Smooth muscle cell (in vitro differentiated cells): ENCODE measurements at regions not wholly inside any gene's neighbourhood (a gene's known extent, or its start where the extent isn't known, plus 50 kb on each side); places are given as distances from the start of the nearest gene placed in this dataset.
A peak's percentile ranks its signal among the peaks of the same experiment; 100 is the strongest.

Experiments used
- DNase-seq: peaks from one replicate; lab custom pipeline; 2025; ENCODE audit not compliant: unreplicated experiment; lab: John Stamatoyannopoulos, UW
- H2AFZ ChIP-seq: fragments of 200-600 bp; sonication (generic); 2 replicates; pipeline ENCODE4 v1.6.0; 2016; ENCODE audit warnings: antibody characterized with exemption, low read depth, mild to moderate bottlenecking
- H3F3A ChIP-seq: fragments of 200-600 bp; sonication (generic); 2 replicates; pipeline ENCODE4 v1.6.0; 2017; ENCODE audit warnings: antibody characterized with exemption, low read depth
- H3K27ac ChIP-seq: fragments of 200-600 bp; sonication (generic); 2 replicates; pipeline ENCODE4 v1.5.1; 2016; ENCODE audit warnings: low read depth, mild to moderate bottlenecking
- H3K27me3 ChIP-seq: fragments of 200-600 bp; sonication (generic); 2 replicates; pipeline ENCODE4 v1.6.1; 2016; ENCODE audit warnings: low read depth, mild to moderate bottlenecking
- H3K36me3 ChIP-seq: fragments of 200-600 bp; sonication (generic); 2 replicates; pipeline ENCODE4 v1.5.1; 2016; ENCODE audit warnings: low read depth
- H3K4me1 ChIP-seq: fragments of 200-600 bp; sonication (generic); 2 replicates; pipeline ENCODE4 v1.5.1; 2016; ENCODE audit warnings: low read depth
- H3K4me2 ChIP-seq: fragments of 200-600 bp; sonication (generic); 2 replicates; pipeline ENCODE4 v1.6.0; 2016; ENCODE audit warnings: mild to moderate bottlenecking
- H3K4me3 ChIP-seq: fragments of 200-600 bp; sonication (generic); 2 replicates; pipeline ENCODE4 v1.5.1; 2016; ENCODE audit warnings: mild to moderate bottlenecking
- H3K79me2 ChIP-seq: fragments of 200-600 bp; sonication (generic); 2 replicates; pipeline ENCODE4 v1.6.0; 2016; ENCODE audit warnings: low read depth, mild to moderate bottlenecking
- H3K9ac ChIP-seq: fragments of 200-600 bp; sonication (generic); 2 replicates; pipeline ENCODE4 v1.6.0; 2016; ENCODE audit warnings: low read depth
- H3K9me3 ChIP-seq: fragments of 200-600 bp; sonication (generic); replicated peaks from 2 replicates; pipeline ENCODE4 v1.5.1; 2016; ENCODE audit warnings: low read depth
- H4K20me1 ChIP-seq: fragments of 200-600 bp; sonication (generic); 2 replicates; pipeline ENCODE4 v1.6.0; 2016; ENCODE audit warnings: low read depth
- CTCF ChIP-seq: fragments of 200-600 bp; sonication (generic); IDR thresholded peaks from 2 replicates; pipeline ENCODE4 v1.5.1; 2017; ENCODE audit warnings: borderline replicate concordance, mild to moderate bottlenecking, antibody characterized with exemption; ENCODE audit not compliant: insufficient read depth, poor library complexity, severe bottlenecking
- WGBS: methylation state at CpG from one replicate; pipeline ENCODE4 v1.1.7; 2016; ENCODE audit warnings: low lambda C conversion rate; 5-methylcytosine and 5-hydroxymethylcytosine counted together

GRCh38 chr2:138123741-138124140 lies 159.5 kb downstream of the HNMT start:
- Histone ChIP-seq H3K4me3 (no peak overlapping the region), H3K9ac (no peak overlapping the region), H3K79me2 (no peaks in the 10 kb centered on the region), H4K20me1 (no peaks in the 10 kb centered on the region), H3F3A (no peaks in the 10 kb centered on the region), H3K27me3 (no peaks in the 10 kb centered on the region), H3K4me2 (no peak overlapping the region), H3K27ac (peak overlapping the region; percentile 95), H2AFZ (no peak overlapping the region), H3K4me1 (peaks cover 5% of the 10 kb centered on the region), H3K36me3 (no peaks in the 10 kb centered on the region), H3K9me3 (no peaks in the 10 kb centered on the region)
- TF ChIP-seq CTCF, result no peak
- DNase-seq, result no peak

- H3K4me3 ChIP-seq, result no peak overlapping the region
- H3K9me3 ChIP-seq, result no peaks in the 10 kb centered on the region
- no peaks in the 10 kb centered on the region for H3F3A ChIP-seq
- 63% methylated on average over 2 of the region's 2 CpGs for WGBS
- H3K4me1 ChIP-seq, result peaks cover 5% of the 10 kb centered on the region
- no peaks in the 10 kb centered on the region for H3K27me3 ChIP-seq
- H3K79me2 ChIP-seq, result no peaks in the 10 kb centered on the region
- no peak overlapping the region for H2AFZ ChIP-seq
- H3K36me3 ChIP-seq, result no peaks in the 10 kb centered on the region
- H3K4me2 ChIP-seq, result no peak overlapping the region
- TF ChIP-seq CTCF, result no peak
- no peak for DNase-seq
- peak overlapping the region; percentile 95 for H3K27ac ChIP-seq
- H3K9ac ChIP-seq, result no peak overlapping the region
- H4K20me1 ChIP-seq, result no peaks in the 10 kb centered on the region
These were observed 160.2 kb downstream of the HNMT start for GRCh38 chr2:138124521-138124920.

- H3F3A ChIP-seq, result no peaks in the 10 kb centered on the region
- TF ChIP-seq CTCF, result no peak
- H3K27me3 ChIP-seq, result no peaks in the 10 kb centered on the region
- no peak overlapping the region for H2AFZ ChIP-seq
- no peak overlapping the region for H3K4me3 ChIP-seq
- H3K4me1 ChIP-seq, result peaks cover 5% of the 10 kb centered on the region
- 81% methylated on average over 11 of the region's 11 CpGs for WGBS
- H3K36me3 ChIP-seq, result no peaks in the 10 kb centered on the region
- no peak for DNase-seq
- H3K79me2 ChIP-seq, result no peaks in the 10 kb centered on the region
- H3K9me3 ChIP-seq, result no peaks in the 10 kb centered on the region
- H3K9ac ChIP-seq, result no peak overlapping the region
- no peak overlapping the region for H3K4me2 ChIP-seq
- H4K20me1 ChIP-seq, result no peaks in the 10 kb centered on the region
- H3K27ac ChIP-seq, result no peak overlapping the region
These were observed 161.3 kb downstream of the HNMT start for GRCh38 chr2:138125306-138126288.

GRCh38 chr2:138132108-138132507 lies 167.8 kb downstream of the HNMT start:
- Histone ChIP-seq H3K9ac (no peak overlapping the region), H2AFZ (no peak overlapping the region), H3K27me3 (no peaks in the 10 kb centered on the region), H4K20me1 (no peaks in the 10 kb centered on the region), H3K27ac (no peak overlapping the region), H3K9me3 (no peaks in the 10 kb centered on the region), H3F3A (no peaks in the 10 kb centered on the region), H3K4me3 (no peak overlapping the region), H3K4me2 (no peak overlapping the region), H3K36me3 (no peaks in the 10 kb centered on the region), H3K79me2 (no peaks in the 10 kb centered on the region), H3K4me1 (no peaks in the 10 kb centered on the region)
- TF ChIP-seq CTCF, result no peak
- WGBS, result 96% methylated on average over 1 of the region's 1 CpG
- no peak for DNase-seq
